ENCODE measurements at regions not wholly inside any gene's neighbourhood (a gene's known extent, or its start where the extent isn't known, plus 50 kb on each side); places are given as distances from the start of the nearest gene placed in this dataset.

DNA sequence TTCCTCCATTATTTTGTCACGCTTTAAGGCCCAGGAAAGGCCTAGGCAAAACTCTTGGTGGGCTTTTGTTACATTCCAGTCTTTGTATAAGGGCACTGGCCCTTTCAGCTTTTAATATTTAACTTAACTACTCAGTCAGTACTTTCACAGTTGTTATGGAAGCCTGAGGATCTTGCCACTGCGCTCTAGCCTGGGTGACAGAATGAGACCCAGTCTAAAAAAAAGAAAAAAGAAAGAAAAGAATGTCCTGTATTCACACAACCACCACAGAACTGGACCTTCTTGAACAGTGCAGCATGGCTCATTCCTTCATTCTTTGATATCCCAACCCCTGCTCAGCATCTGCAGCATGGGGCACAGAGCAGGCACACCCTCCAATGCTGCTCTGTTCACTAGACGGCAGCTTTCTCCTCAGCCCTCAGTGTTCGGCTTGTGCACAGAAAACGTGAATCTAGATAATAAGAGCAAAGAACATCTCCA lies 59.6 kb upstream of the EPCAM start:
- TF ChIP-seq, protein P1, sequence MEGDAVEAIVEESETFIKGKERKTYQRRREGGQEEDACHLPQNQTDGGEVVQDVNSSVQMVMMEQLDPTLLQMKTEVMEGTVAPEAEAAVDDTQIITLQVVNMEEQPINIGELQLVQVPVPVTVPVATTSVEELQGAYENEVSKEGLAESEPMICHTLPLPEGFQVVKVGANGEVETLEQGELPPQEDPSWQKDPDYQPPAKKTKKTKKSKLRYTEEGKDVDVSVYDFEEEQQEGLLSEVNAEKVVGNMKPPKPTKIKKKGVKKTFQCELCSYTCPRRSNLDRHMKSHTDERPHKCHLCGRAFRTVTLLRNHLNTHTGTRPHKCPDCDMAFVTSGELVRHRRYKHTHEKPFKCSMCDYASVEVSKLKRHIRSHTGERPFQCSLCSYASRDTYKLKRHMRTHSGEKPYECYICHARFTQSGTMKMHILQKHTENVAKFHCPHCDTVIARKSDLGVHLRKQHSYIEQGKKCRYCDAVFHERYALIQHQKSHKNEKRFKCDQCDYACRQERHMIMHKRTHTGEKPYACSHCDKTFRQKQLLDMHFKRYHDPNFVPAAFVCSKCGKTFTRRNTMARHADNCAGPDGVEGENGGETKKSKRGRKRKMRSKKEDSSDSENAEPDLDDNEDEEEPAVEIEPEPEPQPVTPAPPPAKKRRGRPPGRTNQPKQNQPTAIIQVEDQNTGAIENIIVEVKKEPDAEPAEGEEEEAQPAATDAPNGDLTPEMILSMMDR (IDR thresholded peaks at IDR 0.05): no peak
- no peak for TF ChIP-seq EP300 (IDR thresholded peaks at IDR 0.05)
